HEK293 (cell line): ENCODE measurements at regions not wholly inside any gene's neighbourhood (a gene's known extent, or its start where the extent isn't known, plus 50 kb on each side); places are given as distances from the start of the nearest gene placed in this dataset.

Experiments
- CTCF ChIA-PET: fragments of 350-600 bp; formaldehyde crosslinking; extraction: SDS; loops from one replicate; lab custom pipeline; 2021; ENCODE audit warnings: antibody characterized with exemption; lab: Yijun Ruan, JAX
- POLR2A ChIA-PET: fragments of 300-600 bp; formaldehyde crosslinking; extraction: SDS; loops from one replicate; lab custom pipeline; 2020; ENCODE audit warnings: antibody characterized with exemption, inconsistent platforms; lab: Yijun Ruan, JAX
- H3K27ac ChIP-seq: fragments of 200-500 bp; sonication (Bioruptor generic); 2 replicates; pipeline ENCODE4 v1.5.1; 2014; ENCODE audit warnings: low read depth, low read length, control low read depth, inconsistent platforms; ENCODE audit errors: extremely low read depth
- H3K36me3 ChIP-seq, 2 experiments: fragments of 200-500 bp in 1 of 2; sonication (Bioruptor generic) in 1 of 2; 1 replicate in 1 of 2; 2 replicates in 1 of 2; pipeline ENCODE4 v1.5.1; 2014 to 2017; ENCODE audit warnings: inconsistent platforms in 2 of 2, low read length in 2 of 2; ENCODE audit not compliant: control insufficient read depth in 2 of 2, insufficient read depth in 1 of 2
- H3K4me1 ChIP-seq: fragments of 200-500 bp; sonication (Bioruptor generic); 2 replicates; pipeline ENCODE4 v1.5.1; 2014; ENCODE audit warnings: mild to moderate bottlenecking, low read length, inconsistent platforms; ENCODE audit not compliant: control insufficient read depth, insufficient read depth
- H3K4me3 ChIP-seq: 2 replicates; pipeline ENCODE4 v1.5.1; 2011; ENCODE audit warnings: low read depth, mild to moderate bottlenecking, control low read depth, low read length, moderate library complexity
- H3K9me3 ChIP-seq: fragments of 200-500 bp; sonication (Bioruptor generic); 2 replicates; pipeline ENCODE4 v1.5.1; 2014; ENCODE audit warnings: low read depth, low read length, inconsistent platforms; ENCODE audit not compliant: control insufficient read depth, insufficient read depth
- EGR2 ChIP-seq: fragments of 450-650 bp; formaldehyde crosslinking; IDR thresholded peaks from 2 replicates; pipeline ENCODE4 v1.5.1; 2016; ENCODE audit warnings: low read depth, missing biosample characterization, missing genetic modification characterization
- FEZF1 ChIP-seq: fragments of 450-650 bp; formaldehyde crosslinking; IDR thresholded peaks from 2 replicates; pipeline ENCODE4 v1.5.1; 2016; ENCODE audit warnings: missing biosample characterization, missing genetic modification characterization
- GLIS1 ChIP-seq: fragments of 450-650 bp; formaldehyde crosslinking; IDR thresholded peaks from 2 replicates; pipeline ENCODE4 v1.5.1; 2016; ENCODE audit warnings: missing biosample characterization, missing genetic modification characterization
- HOXD13 ChIP-seq: sonication (generic); formaldehyde crosslinking; IDR thresholded peaks from 2 replicates; pipeline ENCODE4 v1.8.0; 2022; ENCODE audit warnings: missing genetic modification reagents, borderline replicate concordance
- KLF1 ChIP-seq: fragments of 450-650 bp; formaldehyde crosslinking; IDR thresholded peaks from 2 replicates; pipeline ENCODE4 v1.5.1; 2016; ENCODE audit warnings: missing biosample characterization, missing genetic modification characterization
- MEIS1 ChIP-seq: sonication (generic); formaldehyde crosslinking; IDR thresholded peaks from 2 replicates; pipeline ENCODE4 v1.8.1; 2022; ENCODE audit warnings: missing genetic modification reagents, mild to moderate bottlenecking, borderline replicate concordance
- OSR2 ChIP-seq: fragments of 450-650 bp; formaldehyde crosslinking; IDR thresholded peaks from 2 replicates; pipeline ENCODE4 v1.5.1; 2016; ENCODE audit warnings: missing biosample characterization, missing genetic modification characterization
- SETDB1 ChIP-seq: IDR thresholded peaks from one replicate; pipeline ENCODE4 v1.6.1; 2017; ENCODE audit warnings: mild to moderate bottlenecking, low read length, moderate library complexity, mixed read lengths; ENCODE audit not compliant: insufficient read length
- TRIM28 ChIP-seq: IDR thresholded peaks from 2 replicates; pipeline ENCODE4 v1.6.1; 2011; ENCODE audit warnings: low read length, control low read depth, borderline replicate concordance
- WT1 ChIP-seq: fragments of 450-650 bp; formaldehyde crosslinking; IDR thresholded peaks from 2 replicates; pipeline ENCODE4 v1.5.1; 2016; ENCODE audit warnings: missing biosample characterization, missing genetic modification characterization
- ZBTB1 ChIP-seq: fragments of 450-650 bp; formaldehyde crosslinking; IDR thresholded peaks from 2 replicates; pipeline ENCODE4 v1.5.1; 2016; ENCODE audit warnings: missing biosample characterization, missing genetic modification characterization
- ZFHX2 ChIP-seq: fragments of 450-650 bp; formaldehyde crosslinking; conservative IDR thresholded peaks from 2 replicates; pipeline ENCODE4 v1.5.1; 2016; ENCODE audit warnings: missing biosample characterization, missing genetic modification characterization
- ZIC2 ChIP-seq: fragments of 450-650 bp; formaldehyde crosslinking; IDR thresholded peaks from 2 replicates; pipeline ENCODE4 v1.5.1; 2016; ENCODE audit warnings: missing biosample characterization, missing genetic modification characterization
- ZNF138 ChIP-seq: fragments of 450-650 bp; formaldehyde crosslinking; IDR thresholded peaks from 2 replicates; pipeline ENCODE4 v1.5.1; 2016; ENCODE audit warnings: missing biosample characterization, missing genetic modification characterization, borderline replicate concordance
- ZNF16 ChIP-seq: fragments of 450-650 bp; formaldehyde crosslinking; IDR thresholded peaks from 2 replicates; pipeline ENCODE4 v1.5.1; 2016; ENCODE audit warnings: low read depth, missing biosample characterization, missing genetic modification characterization
- ZNF174 ChIP-seq: fragments of 450-650 bp; formaldehyde crosslinking; IDR thresholded peaks from 2 replicates; pipeline ENCODE4 v1.5.0; 2017; ENCODE audit warnings: missing biosample characterization, mild to moderate bottlenecking, missing genetic modification characterization
- ZNF404 ChIP-seq: fragments of 450-650 bp; formaldehyde crosslinking; IDR thresholded peaks from 2 replicates; pipeline ENCODE4 v1.5.1; 2017; ENCODE audit warnings: missing biosample characterization, missing genetic modification characterization
- ZNF423 ChIP-seq: fragments of 450-650 bp; formaldehyde crosslinking; IDR thresholded peaks from 2 replicates; pipeline ENCODE4 v1.5.1; 2016; ENCODE audit warnings: missing biosample characterization, missing genetic modification characterization

- TF ChIP-seq FEZF1 (tag by site-specific recombination) = no peak
- TF ChIP-seq, all 188 proteins: peak for 0
These were observed 338.3 kb upstream of the ATP11B start (continued) for GRCh38 chr3:182455011-182455410.

- Histone ChIP-seq H3K4me1 (no peaks in the 10 kb centered on the region; the same call in 1 of the 2 replicates), H3K9me3 (no peaks in the 10 kb centered on the region), H3K36me3 (no peaks in the 10 kb centered on the region), H3K4me3 (no peak overlapping the region), H3K27ac (no peak overlapping the region)
- POLR2A ChIA-PET = no interaction called here
- TF ChIP-seq TRIM28 = no peak
- no peak for TF ChIP-seq MEIS1 (CRISPR knock-in tag)
- CTCF ChIA-PET = no interaction called here
These were observed 333.0 kb upstream of the ATP11B start for GRCh38 chr3:182460303-182460702.

- TF ChIP-seq ZBTB1 (tag by site-specific recombination) = no peak
- TF ChIP-seq SETDB1 = peak; percentile 70
- TF ChIP-seq, all 188 proteins: peak for 1
- CTCF ChIA-PET = no interaction called here
- POLR2A ChIA-PET = no interaction called here
- H3K4me3 ChIP-seq = no peak overlapping the region
- H3K9me3 ChIP-seq = no peaks in the 10 kb centered on the region
- H3K27ac ChIP-seq = no peak overlapping the region
- no peaks in the 10 kb centered on the region for H3K36me3 ChIP-seq
- H3K4me1 ChIP-seq = peaks cover 7% of the 10 kb centered on the region
These were observed 331.2 kb upstream of the ATP11B start for GRCh38 chr3:182462152-182462551.

- Histone ChIP-seq H3K9me3 (no peaks in the 10 kb centered on the region), H3K4me1 (peaks cover 7% of the 10 kb centered on the region), H3K27ac (no peak overlapping the region; the same call in 1 of the 2 replicates), H3K36me3 (no peaks in the 10 kb centered on the region), H3K4me3 (no peak overlapping the region)
- TF ChIP-seq OSR2 (tag by site-specific recombination) (0 out of 2 replicates have a peak, but pooled peaks have one; percentile 16), ZNF16 (tag by site-specific recombination) (no peak)
- ChIA-PET POLR2A (no interaction called here), CTCF (no interaction called here)
These were observed 328.7 kb upstream of the ATP11B start for GRCh38 chr3:182464513-182465145.

- POLR2A ChIA-PET = no interaction called here
- H3K9me3 ChIP-seq = no peaks in the 10 kb centered on the region
- H3K4me1 ChIP-seq = peaks cover 7% of the 10 kb centered on the region
- no peaks in the 10 kb centered on the region for H3K36me3 ChIP-seq
- H3K4me3 ChIP-seq = no peak overlapping the region
- TF ChIP-seq ZNF138 (tag by site-specific recombination) = no peak
- TF ChIP-seq FEZF1 (tag by site-specific recombination) = peak; percentile 83
- TF ChIP-seq ZIC2 (tag by site-specific recombination) = peak; percentile 93
- 0 out of 2 replicates have a peak, but pooled peaks have one; percentile 11 for TF ChIP-seq OSR2 (tag by site-specific recombination)
- peak; percentile 66; the same call in 1 of the 2 replicates for TF ChIP-seq KLF1 (tag by site-specific recombination)
- TF ChIP-seq WT1 (tag by site-specific recombination) = peak; percentile 69; the same call in 1 of the 2 replicates
- TF ChIP-seq HOXD13 (CRISPR knock-in tag) = peak; percentile 88
- TF ChIP-seq GLIS1 = peak; percentile 97
- TF ChIP-seq ZNF174 (tag by site-specific recombination) = no peak
- no peak for TF ChIP-seq ZNF404 (tag by site-specific recombination)
- TF ChIP-seq EGR2 (tag by site-specific recombination) = peak; percentile 74
- TF ChIP-seq ZFHX2 (tag by site-specific recombination) = peak; percentile 89
- TF ChIP-seq ZNF423 (tag by site-specific recombination) = peak; percentile 31; the same call in 1 of the 2 replicates
- CTCF ChIA-PET = no interaction called here
- peak overlapping the region; percentile 55 for H3K27ac ChIP-seq
These were observed 327.8 kb upstream of the ATP11B start for GRCh38 chr3:182465301-182466185.
